Esophagus squamous epithelium (tissue), 5 donors: ENCODE measurements at regions not wholly inside any gene's neighbourhood (a gene's known extent, or its start where the extent isn't known, plus 50 kb on each side); places are given as distances from the start of the nearest gene placed in this dataset.

ENCODE experiments used
- DNase-seq: peaks from one replicate; lab custom pipeline; 2025; lab: John Stamatoyannopoulos, UW
- H3K27ac ChIP-seq, 4 donors: fragments of 200-600 bp; sonication (generic); one replicate each; pipeline ENCODE4 v1.5.1; 2016 to 2019; ENCODE audit warnings: mild to moderate bottlenecking in 1 of 4
- H3K27me3 ChIP-seq, 4 donors: fragments of 200-600 bp; sonication (generic); 1 replicate in 3 of 4; 2 replicates in 1 of 4; pipeline versions ENCODE4 v1.5.1 to v1.6.0; 2017 to 2021; ENCODE audit warnings: antibody characterized with exemption in 1 of 4
- H3K36me3 ChIP-seq, 3 donors: fragments of 200-600 bp; sonication (generic); one replicate each; pipeline ENCODE4 v1.5.1; 2016 to 2019
- H3K4me1 ChIP-seq, 3 donors: fragments of 200-600 bp; sonication (generic); one replicate each; pipeline ENCODE4 v1.5.1; 2017 to 2019
- H3K4me3 ChIP-seq, 4 donors: fragments of 200-600 bp; sonication (generic); 1 replicate in 3 of 4; 2 replicates in 1 of 4; pipeline ENCODE4 v1.5.1; 2016 to 2019; ENCODE audit warnings: mild to moderate bottlenecking in 2 of 4, moderate library complexity in 1 of 4
- H3K9me3 ChIP-seq, 3 donors: fragments of 200-600 bp; sonication (generic); one replicate each; pipeline ENCODE4 v1.5.1; 2016 to 2019
- POLR2A ChIP-seq, 4 donors: fragments of 450-650 bp; IDR thresholded peaks; one replicate each; pipeline ENCODE4 v1.6.1; 2017; ENCODE audit warnings: antibody characterized with exemption in 4 of 4, mild to moderate bottlenecking in 4 of 4, moderate library complexity in 3 of 4
- WGBS, 2 donors: methylation state at CpG; one replicate each; pipeline ENCODE4 v1.1.5; 2018; 5-methylcytosine and 5-hydroxymethylcytosine counted together
- intact Hi-C: fragments of 100-400 bp; cut with DNase I; formaldehyde crosslinking; loops from one replicate; pipeline ENCODE4 v1.15.0; 2022
- TF ChIP-seq, protein P1 (sequence below), 6 experiments: fragments of 450-650 bp in 4 of 6; fragments of 200-600 bp in 2 of 6; sonication (generic) in 2 of 6; IDR thresholded peaks; one replicate each; pipeline ENCODE4 v1.5.1; 2016 to 2019; ENCODE audit warnings: antibody characterized with exemption in 6 of 6, mild to moderate bottlenecking in 4 of 6, moderate library complexity in 4 of 6
- donor health status: DM: yes; HTN: yes; CAD: no.

DNA sequence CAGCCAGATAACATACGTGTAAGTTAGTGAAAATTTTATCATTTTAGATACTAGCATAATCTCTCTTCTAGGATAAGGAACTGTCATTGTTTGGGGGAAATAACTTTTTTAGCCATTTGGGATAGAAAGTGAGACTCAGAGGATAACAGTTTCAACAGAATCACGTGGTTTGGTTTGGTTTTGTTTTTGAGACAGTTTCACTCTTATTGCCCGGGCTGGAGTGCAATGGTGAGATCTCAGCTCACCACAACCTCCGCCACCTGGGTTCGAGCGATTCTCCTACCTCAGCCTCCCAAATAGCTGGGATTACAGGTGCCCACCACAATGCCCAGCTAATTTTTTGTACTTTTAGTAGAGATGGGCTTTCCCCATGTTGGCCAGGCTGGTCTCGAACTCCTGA lies 323.2 kb upstream of the MEIS1 start:
- no peak overlapping the region for H3K4me3 ChIP-seq
- no peaks in the 10 kb centered on the region for H3K36me3 ChIP-seq
- H3K4me1 ChIP-seq, result no peaks in the 10 kb centered on the region
- no peak for DNase-seq
- H3K27ac ChIP-seq, result no peak overlapping the region
- intact Hi-C loops, result no loop called here
- no peaks in the 10 kb centered on the region for H3K9me3 ChIP-seq
- WGBS, 2 donors, result 83% methylated on average over 7 of the region's 7 CpGs
- H3K27me3 ChIP-seq, result no peaks in the 10 kb centered on the region
- TF ChIP-seq, protein P1, sequence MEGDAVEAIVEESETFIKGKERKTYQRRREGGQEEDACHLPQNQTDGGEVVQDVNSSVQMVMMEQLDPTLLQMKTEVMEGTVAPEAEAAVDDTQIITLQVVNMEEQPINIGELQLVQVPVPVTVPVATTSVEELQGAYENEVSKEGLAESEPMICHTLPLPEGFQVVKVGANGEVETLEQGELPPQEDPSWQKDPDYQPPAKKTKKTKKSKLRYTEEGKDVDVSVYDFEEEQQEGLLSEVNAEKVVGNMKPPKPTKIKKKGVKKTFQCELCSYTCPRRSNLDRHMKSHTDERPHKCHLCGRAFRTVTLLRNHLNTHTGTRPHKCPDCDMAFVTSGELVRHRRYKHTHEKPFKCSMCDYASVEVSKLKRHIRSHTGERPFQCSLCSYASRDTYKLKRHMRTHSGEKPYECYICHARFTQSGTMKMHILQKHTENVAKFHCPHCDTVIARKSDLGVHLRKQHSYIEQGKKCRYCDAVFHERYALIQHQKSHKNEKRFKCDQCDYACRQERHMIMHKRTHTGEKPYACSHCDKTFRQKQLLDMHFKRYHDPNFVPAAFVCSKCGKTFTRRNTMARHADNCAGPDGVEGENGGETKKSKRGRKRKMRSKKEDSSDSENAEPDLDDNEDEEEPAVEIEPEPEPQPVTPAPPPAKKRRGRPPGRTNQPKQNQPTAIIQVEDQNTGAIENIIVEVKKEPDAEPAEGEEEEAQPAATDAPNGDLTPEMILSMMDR (IDR thresholded peaks at IDR 0.05), result no peak
- TF ChIP-seq POLR2A (IDR thresholded peaks at IDR 0.05), result no peak

DNA sequence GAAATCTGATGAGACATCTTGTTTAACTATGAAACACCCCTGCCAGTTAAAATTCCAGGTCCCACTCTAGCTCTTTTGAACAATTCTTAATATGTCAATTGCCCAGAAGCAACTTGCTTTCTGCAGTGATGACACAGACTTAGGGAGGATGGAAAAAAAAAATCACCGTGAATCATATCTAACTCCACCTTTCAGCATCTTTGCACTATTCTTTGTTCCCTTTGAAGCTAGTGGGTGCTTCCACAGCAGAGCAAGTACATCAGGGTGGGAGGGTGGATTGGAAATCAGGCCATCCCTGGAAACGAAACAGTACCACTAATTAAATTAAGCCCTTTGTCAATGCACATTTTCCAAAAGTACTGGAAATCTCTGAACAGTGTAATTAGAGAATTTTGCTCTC lies 324.3 kb upstream of the MEIS1 start:
- no peaks in the 10 kb centered on the region for H3K27me3 ChIP-seq
- H3K4me1 ChIP-seq, result no peaks in the 10 kb centered on the region
- no peaks in the 10 kb centered on the region for H3K36me3 ChIP-seq
- 57 to 69% methylated on average over 2 of the region's 2 CpGs for WGBS, 2 donors
- H3K9me3 ChIP-seq, result no peaks in the 10 kb centered on the region
- no peak overlapping the region for H3K4me3 ChIP-seq
- no peak overlapping the region for H3K27ac ChIP-seq
- intact Hi-C loops, result no loop called here
- DNase-seq, result no peak
- TF ChIP-seq, protein P1 (IDR thresholded peaks at IDR 0.05), result no peak
- no peak for TF ChIP-seq POLR2A (IDR thresholded peaks at IDR 0.05)

DNA sequence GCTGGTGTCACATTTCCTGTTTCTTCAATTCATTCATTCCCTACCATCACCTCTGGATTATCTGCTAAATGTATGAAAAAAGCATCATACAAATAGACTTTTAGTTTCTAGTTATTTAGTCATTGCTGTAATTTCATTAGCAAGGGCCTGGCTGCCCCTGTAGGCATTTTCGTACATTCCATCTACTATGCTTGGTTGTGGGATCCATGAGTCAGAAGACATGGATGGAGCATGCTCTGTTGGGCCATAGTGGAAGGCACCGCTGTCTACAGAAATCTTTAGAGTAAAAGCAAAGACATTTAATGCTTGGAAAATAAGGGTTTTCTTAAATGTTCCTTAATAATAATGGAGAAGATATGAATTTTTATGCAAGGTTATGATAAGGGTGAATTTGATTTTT lies 324.8 kb upstream of the MEIS1 start:
- DNase-seq, result no peak
- Histone ChIP-seq H3K4me1 (no peaks in the 10 kb centered on the region), H3K27me3 (no peaks in the 10 kb centered on the region), H3K4me3 (no peak overlapping the region), H3K27ac (no peak overlapping the region), H3K9me3 (no peaks in the 10 kb centered on the region), H3K36me3 (no peaks in the 10 kb centered on the region)
- TF ChIP-seq, protein P1 (IDR thresholded peaks at IDR 0.05), result no peak
- TF ChIP-seq POLR2A (IDR thresholded peaks at IDR 0.05), result no peak
- WGBS, 2 donors, result 81 to 97% methylated on average over 2 of the region's 2 CpGs
- intact Hi-C loops, result no loop called here

DNA sequence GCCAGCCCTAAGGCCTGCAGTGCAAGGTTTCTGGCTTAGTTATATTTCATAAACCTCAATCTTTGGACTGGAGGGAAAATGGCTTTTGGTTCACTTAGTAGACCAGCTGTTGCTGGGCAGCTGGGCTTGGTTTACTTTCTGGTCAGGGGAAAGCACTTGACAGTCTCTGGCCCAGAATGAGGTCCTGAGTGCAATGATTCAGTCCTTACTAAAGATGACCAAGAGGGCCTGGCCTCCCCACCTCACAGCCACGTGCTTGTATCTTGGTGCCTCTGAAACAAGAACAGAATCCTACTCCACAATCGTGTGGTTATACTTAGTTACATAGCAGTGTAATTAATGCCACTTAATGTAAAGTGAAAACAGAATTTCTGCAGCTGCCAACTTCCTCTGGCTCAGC lies 325.5 kb upstream of the MEIS1 start:
- no peaks in the 10 kb centered on the region for H3K27me3 ChIP-seq
- no peak overlapping the region for H3K27ac ChIP-seq
- no peaks in the 10 kb centered on the region for H3K9me3 ChIP-seq
- H3K4me1 ChIP-seq, result no peaks in the 10 kb centered on the region
- intact Hi-C loops, result no loop called here
- DNase-seq, result no peak
- 36 to 54% methylated on average over 2 of the region's 2 CpGs for WGBS, 2 donors
- no peaks in the 10 kb centered on the region for H3K36me3 ChIP-seq
- no peak for TF ChIP-seq POLR2A (IDR thresholded peaks at IDR 0.05)
- TF ChIP-seq, protein P1 (IDR thresholded peaks at IDR 0.05), result no peak
- no peak overlapping the region for H3K4me3 ChIP-seq

DNA sequence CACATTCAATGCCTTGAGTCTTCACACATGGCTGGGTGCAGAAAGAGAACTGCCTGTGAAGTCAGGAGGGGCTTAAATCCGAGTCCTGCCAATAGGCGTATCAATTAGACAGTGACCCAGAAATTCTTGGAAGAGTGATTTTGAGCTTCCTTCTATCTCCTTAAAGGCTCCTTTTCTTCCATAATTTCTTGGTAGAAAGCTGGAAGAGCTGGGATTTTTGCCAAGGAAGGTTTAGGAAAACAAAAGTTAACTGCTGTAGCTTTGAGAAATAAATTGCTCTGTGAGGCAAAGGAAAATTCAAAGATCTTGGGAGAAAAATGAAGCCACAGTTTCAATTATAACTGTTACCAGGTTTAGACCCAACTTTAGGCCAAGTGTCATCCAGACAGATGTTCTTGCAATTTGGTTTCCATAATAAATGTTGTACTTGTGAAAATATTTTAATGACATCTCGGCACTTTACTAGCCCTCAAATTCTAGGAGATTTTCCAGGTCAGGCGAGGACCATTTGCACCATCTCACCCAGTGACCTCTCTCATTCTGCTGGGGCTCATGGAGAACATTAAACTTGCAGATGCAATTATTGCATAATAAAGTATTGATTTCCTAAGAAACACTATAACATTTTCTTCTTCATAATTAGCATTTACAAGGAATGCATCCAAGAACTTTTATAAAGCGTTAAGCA lies 329.7 kb upstream of the MEIS1 start:
- DNase-seq, result no peak
- 69 to 78% methylated on average over 5 of the region's 5 CpGs for WGBS, 2 donors

More for the DNA sequence above, 329.7 kb upstream of the MEIS1 start:
- Histone ChIP-seq H3K36me3 (no peaks in the 10 kb centered on the region), H3K9me3 (no peaks in the 10 kb centered on the region), H3K27me3 (no peaks in the 10 kb centered on the region), H3K4me3 (no peak overlapping the region), H3K4me1 (no peaks in the 10 kb centered on the region), H3K27ac (no peak overlapping the region)
- TF ChIP-seq, protein P1 (IDR thresholded peaks at IDR 0.05), result no peak
- TF ChIP-seq POLR2A (IDR thresholded peaks at IDR 0.05), result no peak
- intact Hi-C loops, result no loop called here
